Muscle layer of duodenum (tissue), 2 donors: ENCODE measurements at regions not wholly inside any gene's neighbourhood (a gene's known extent, or its start where the extent isn't known, plus 50 kb on each side); places are given as distances from the start of the nearest gene placed in this dataset.

ENCODE experiments used
- H3K27ac ChIP-seq: one replicate; pipeline ENCODE4 v1.7.0; 2013; ENCODE audit warnings: mild to moderate bottlenecking, low read length
- H3K27me3 ChIP-seq: one replicate; pipeline ENCODE4 v1.7.0; 2013; ENCODE audit warnings: low read depth, mild to moderate bottlenecking, control low read depth, low read length
- H3K36me3 ChIP-seq, 2 donors: one replicate each; pipeline ENCODE4 v1.7.0; 2013; ENCODE audit warnings: low read length in 2 of 2, control low read depth in 1 of 2, mild to moderate bottlenecking in 1 of 2; ENCODE audit not compliant: insufficient read depth in 2 of 2, control insufficient read depth in 1 of 2
- H3K4me1 ChIP-seq, 2 donors: one replicate each; pipeline ENCODE4 v1.7.0; 2013; ENCODE audit warnings: low read length in 2 of 2, mild to moderate bottlenecking in 2 of 2, control low read depth in 1 of 2, moderate library complexity in 1 of 2; ENCODE audit not compliant: insufficient read depth in 2 of 2, control insufficient read depth in 1 of 2
- H3K4me3 ChIP-seq, 2 donors: one replicate each; pipeline ENCODE4 v1.7.0; 2013; ENCODE audit warnings: low read length in 2 of 2, low read depth in 1 of 2, mild to moderate bottlenecking in 1 of 2
- H3K9me3 ChIP-seq, 2 donors: one replicate each; pipeline ENCODE4 v1.7.0; 2013; ENCODE audit warnings: low read length in 2 of 2, control low read depth in 1 of 2, mild to moderate bottlenecking in 1 of 2; ENCODE audit not compliant: control insufficient read depth in 1 of 2
- donor health status: healthy.

- peaks cover 0 to 7% of the 10 kb centered on the region in 2 donors for H3K9me3 ChIP-seq
- no peaks in the 10 kb centered on the region for H3K36me3 ChIP-seq
- no peak overlapping the region for H3K4me3 ChIP-seq
- no peaks in the 10 kb centered on the region for H3K4me1 ChIP-seq
- no peaks in the 10 kb centered on the region for H3K27me3 ChIP-seq
- H3K27ac ChIP-seq, result no peak overlapping the region
Observed at GRCh38 chr1:164369698-164370365, 189.2 kb upstream of the PBX1 start.

GRCh38 chr1:164380893-164381292 is 178.1 kb upstream of the PBX1 start:
- no peak overlapping the region for H3K27ac ChIP-seq
- no peaks in the 10 kb centered on the region for H3K27me3 ChIP-seq

GRCh38 chr1:164382384-164382783 is 176.6 kb upstream of the PBX1 start:
- no peaks in the 10 kb centered on the region for H3K36me3 ChIP-seq
- no peaks in the 10 kb centered on the region for H3K9me3 ChIP-seq
- no peak overlapping the region for H3K4me3 ChIP-seq
- no peaks in the 10 kb centered on the region for H3K27me3 ChIP-seq
- H3K4me1 ChIP-seq, result no peaks in the 10 kb centered on the region
- H3K27ac ChIP-seq, result no peak overlapping the region

More at GRCh38 chr1:164380893-164381292, 178.1 kb upstream of the PBX1 start:
- Histone ChIP-seq H3K4me3 (no peak overlapping the region), H3K36me3 (no peaks in the 10 kb centered on the region), H3K9me3 (no peaks in the 10 kb centered on the region), H3K4me1 (no peaks in the 10 kb centered on the region)

- H3K4me1 ChIP-seq, result no peaks in the 10 kb centered on the region
- no peak overlapping the region for H3K27ac ChIP-seq
- no peaks in the 10 kb centered on the region for H3K9me3 ChIP-seq
- H3K4me3 ChIP-seq, result no peak overlapping the region
- H3K27me3 ChIP-seq, result no peaks in the 10 kb centered on the region
- H3K36me3 ChIP-seq, result no peaks in the 10 kb centered on the region
Observed at GRCh38 chr1:164384262-164384661, 174.7 kb upstream of the PBX1 start.

GRCh38 chr1:164417016-164417704 is 141.8 kb upstream of the PBX1 start:
- Histone ChIP-seq H3K36me3 (no peaks in the 10 kb centered on the region), H3K4me1 (no peaks in the 10 kb centered on the region), H3K27me3 (no peaks in the 10 kb centered on the region), H3K4me3 (no peak overlapping the region), H3K9me3 (no peaks in the 10 kb centered on the region), H3K27ac (no peak overlapping the region)

GRCh38 chr1:164423136-164423535 is 135.8 kb upstream of the PBX1 start:
- H3K4me3 ChIP-seq, result no peak overlapping the region
- no peak overlapping the region for H3K27ac ChIP-seq
- H3K9me3 ChIP-seq, result no peaks in the 10 kb centered on the region
- H3K27me3 ChIP-seq, result no peaks in the 10 kb centered on the region
- no peaks in the 10 kb centered on the region for H3K4me1 ChIP-seq
- no peaks in the 10 kb centered on the region for H3K36me3 ChIP-seq

GRCh38 chr1:164433141-164433817 is 125.7 kb upstream of the PBX1 start:
- no peaks in the 10 kb centered on the region for H3K36me3 ChIP-seq
- no peaks in the 10 kb centered on the region for H3K4me1 ChIP-seq
- H3K4me3 ChIP-seq, result no peak overlapping the region
- H3K27ac ChIP-seq, result no peak overlapping the region
- no peaks in the 10 kb centered on the region for H3K9me3 ChIP-seq
- no peaks in the 10 kb centered on the region for H3K27me3 ChIP-seq

- Histone ChIP-seq H3K27me3 (no peaks in the 10 kb centered on the region), H3K27ac (no peak overlapping the region), H3K36me3 (no peaks in the 10 kb centered on the region), H3K4me1 (no peaks in the 10 kb centered on the region), H3K4me3 (no peak overlapping the region), H3K9me3 (no peaks in the 10 kb centered on the region)
Observed at GRCh38 chr1:164433818-164434170, 125.2 kb upstream of the PBX1 start.

- Histone ChIP-seq H3K4me3 (no peak overlapping the region), H3K36me3 (no peaks in the 10 kb centered on the region), H3K27ac (no peak overlapping the region), H3K4me1 (peaks cover 0 to 10% of the 10 kb centered on the region in 2 donors), H3K9me3 (no peaks in the 10 kb centered on the region), H3K27me3 (no peaks in the 10 kb centered on the region)
Observed at GRCh38 chr1:164440232-164440631, 118.8 kb upstream of the PBX1 start.

- peaks cover 0 to 10% of the 10 kb centered on the region in 2 donors for H3K4me1 ChIP-seq
- no peaks in the 10 kb centered on the region for H3K27me3 ChIP-seq
- H3K9me3 ChIP-seq, result no peaks in the 10 kb centered on the region
- H3K4me3 ChIP-seq, result no peak overlapping the region
- H3K36me3 ChIP-seq, result no peaks in the 10 kb centered on the region
- H3K27ac ChIP-seq, result no peak overlapping the region
Observed at GRCh38 chr1:164443166-164443565, 115.8 kb upstream of the PBX1 start.

GRCh38 chr1:164443836-164444235 is 115.1 kb upstream of the PBX1 start:
- Histone ChIP-seq H3K4me1 (peaks cover 0 to 10% of the 10 kb centered on the region in 2 donors), H3K36me3 (no peaks in the 10 kb centered on the region)

More at GRCh38 chr1:164443836-164444235, 115.1 kb upstream of the PBX1 start:
- H3K27ac ChIP-seq, result no peak overlapping the region
- H3K9me3 ChIP-seq, result no peaks in the 10 kb centered on the region
- H3K4me3 ChIP-seq, result no peak overlapping the region
- H3K27me3 ChIP-seq, result no peaks in the 10 kb centered on the region
